GM18907 (cell line): ENCODE measurements at regions not wholly inside any gene's neighbourhood (a gene's known extent, or its start where the extent isn't known, plus 50 kb on each side); places are given as distances from the start of the nearest gene placed in this dataset.

Experiments
- ATAC-seq: cut with Tn5 transposase; IDR thresholded peaks from one replicate; pipeline ENCODE4 v1.9.1; 2021; ENCODE audit warnings: mild to moderate bottlenecking, moderate library complexity; ENCODE audit not compliant: unreplicated experiment

- no peak for ATAC-seq
Measured at GRCh38 chr1:29441916-29442668, 205.8 kb downstream of the PTPRU start.

- ATAC-seq, result no peak
Measured at GRCh38 chr1:29439615-29440014, 203.3 kb downstream of the PTPRU start.

GRCh38 chr1:29438991-29439390 is 202.7 kb downstream of the PTPRU start:
- ATAC-seq, result no peak

- ATAC-seq, result no peak
Measured at GRCh38 chr1:29437946-29438345, 201.6 kb downstream of the PTPRU start.

GRCh38 chr1:29436181-29436785 is 200.0 kb downstream of the PTPRU start:
- ATAC-seq, result no peak

GRCh38 chr1:29433830-29434229 is 197.5 kb downstream of the PTPRU start:
- no peak for ATAC-seq

GRCh38 chr1:29431138-29431537 is 194.8 kb downstream of the PTPRU start:
- no peak for ATAC-seq

- ATAC-seq, result no peak
Measured at GRCh38 chr1:29429656-29430055, 193.3 kb downstream of the PTPRU start.

- ATAC-seq, result no peak
Measured at GRCh38 chr1:29428997-29429396, 192.7 kb downstream of the PTPRU start.

- no peak for ATAC-seq
Measured at GRCh38 chr1:29428280-29428615, 191.9 kb downstream of the PTPRU start.

- no peak for ATAC-seq
Measured at GRCh38 chr1:29427614-29428279, 191.4 kb downstream of the PTPRU start.

GRCh38 chr1:29426701-29427279 is 190.5 kb downstream of the PTPRU start:
- ATAC-seq, result no peak

GRCh38 chr1:29425631-29426030 is 189.3 kb downstream of the PTPRU start:
- no peak for ATAC-seq

GRCh38 chr1:29424266-29424665 is 187.9 kb downstream of the PTPRU start:
- ATAC-seq, result no peak

GRCh38 chr1:29420202-29420601 is 183.9 kb downstream of the PTPRU start:
- ATAC-seq, result no peak

- ATAC-seq, result no peak
Measured at GRCh38 chr1:29417971-29418370, 181.6 kb downstream of the PTPRU start.

GRCh38 chr1:29417147-29417858 is 181.0 kb downstream of the PTPRU start:
- ATAC-seq, result no peak

GRCh38 chr1:29416267-29417146 is 180.2 kb downstream of the PTPRU start:
- ATAC-seq, result no peak

- ATAC-seq, result no peak
Measured at GRCh38 chr1:29415861-29416260, 179.5 kb downstream of the PTPRU start.

- no peak for ATAC-seq
Measured at GRCh38 chr1:29415156-29415830, 179.0 kb downstream of the PTPRU start.
